ENCODE measurements at regions not wholly inside any gene's neighbourhood (a gene's known extent, or its start where the extent isn't known, plus 50 kb on each side); places are given as distances from the start of the nearest gene placed in this dataset.
A peak's percentile ranks its signal among the peaks of the same experiment; 100 is the strongest.

- Mint-ChIP-seq H3K4me3 (no peak overlapping the region), H3K27ac (no peak overlapping the region), H3K4me1 (no peaks in the 10 kb centered on the region), H3K27me3 (no peaks in the 10 kb centered on the region), H3K9me3 (ENCODE audit: insufficient read depth) (no peaks in the 10 kb centered on the region)
- 4% methylated on average over 4 of the region's 5 CpGs for WGBS (ENCODE audit: insufficient coverage)
- H3K4me2 ChIP-seq (replicated peaks; ENCODE audit: low read depth, low read length, poor library complexity, severe bottlenecking), result no peak overlapping the region
- H4K20me1 ChIP-seq (ENCODE audit: control insufficient read depth, insufficient read depth, low read length, poor library complexity, severe bottlenecking), result no peaks in the 10 kb centered on the region
- H3K4me3 ChIP-seq (ENCODE audit: control extremely low read depth in 1 of 5, extremely low read depth in 1 of 5, insufficient read depth in 1 of 5, low read depth in 2 of 5, low read length in 4 of 5), result no peak overlapping the region
- H3K9ac ChIP-seq (ENCODE audit: low read length), result no peak overlapping the region
- intact Hi-C loops (cut with micrococcal nuclease), result no loop called here
- H3K4me1 ChIP-seq (ENCODE audit: control insufficient read depth in 2 of 2, insufficient read depth in 2 of 2, low read length in 2 of 2), result no peaks in the 10 kb centered on the region
- ATAC-seq (ENCODE audit: low read depth) (no peak), DNase-seq (no peak)
- TF ChIP-seq, protein P1, sequence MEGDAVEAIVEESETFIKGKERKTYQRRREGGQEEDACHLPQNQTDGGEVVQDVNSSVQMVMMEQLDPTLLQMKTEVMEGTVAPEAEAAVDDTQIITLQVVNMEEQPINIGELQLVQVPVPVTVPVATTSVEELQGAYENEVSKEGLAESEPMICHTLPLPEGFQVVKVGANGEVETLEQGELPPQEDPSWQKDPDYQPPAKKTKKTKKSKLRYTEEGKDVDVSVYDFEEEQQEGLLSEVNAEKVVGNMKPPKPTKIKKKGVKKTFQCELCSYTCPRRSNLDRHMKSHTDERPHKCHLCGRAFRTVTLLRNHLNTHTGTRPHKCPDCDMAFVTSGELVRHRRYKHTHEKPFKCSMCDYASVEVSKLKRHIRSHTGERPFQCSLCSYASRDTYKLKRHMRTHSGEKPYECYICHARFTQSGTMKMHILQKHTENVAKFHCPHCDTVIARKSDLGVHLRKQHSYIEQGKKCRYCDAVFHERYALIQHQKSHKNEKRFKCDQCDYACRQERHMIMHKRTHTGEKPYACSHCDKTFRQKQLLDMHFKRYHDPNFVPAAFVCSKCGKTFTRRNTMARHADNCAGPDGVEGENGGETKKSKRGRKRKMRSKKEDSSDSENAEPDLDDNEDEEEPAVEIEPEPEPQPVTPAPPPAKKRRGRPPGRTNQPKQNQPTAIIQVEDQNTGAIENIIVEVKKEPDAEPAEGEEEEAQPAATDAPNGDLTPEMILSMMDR (IDR thresholded peaks at IDR 0.05), result no peak
- no peak for TF ChIP-seq EZH2 (IDR thresholded peaks at IDR 0.05; ENCODE audit: borderline replicate concordance, insufficient read depth, low read depth, low read length, poor library complexity, severe bottlenecking)
- no peaks in the 10 kb centered on the region for H3K9me3 ChIP-seq (ENCODE audit: control extremely low read depth in 1 of 3, control insufficient read depth in 2 of 3, insufficient read depth in 1 of 3, low read length in 2 of 3)
- H3K79me2 ChIP-seq (ENCODE audit: control insufficient read depth, insufficient read depth, low read length), result no peaks in the 10 kb centered on the region
- ChIA-PET CTCF (no interaction called here), POLR2A (no interaction called here)
- no peak overlapping the region for H3K27ac ChIP-seq (ENCODE audit: low read length in 2 of 2)
- no peaks in the 10 kb centered on the region for H3K27me3 ChIP-seq (replicated peaks in 1 of 4; ENCODE audit: control extremely low read depth in 1 of 4, control insufficient read depth in 3 of 4, insufficient read depth in 4 of 4, low read length in 3 of 4)
- no peaks in the 10 kb centered on the region for H3K36me3 ChIP-seq (replicated peaks in 1 of 2; ENCODE audit: control extremely low read depth in 1 of 2, control insufficient read depth in 1 of 2, extremely low read depth in 1 of 2, insufficient read depth in 2 of 2, low read length in 1 of 2)
- H2AFZ ChIP-seq (ENCODE audit: insufficient read depth, low read depth, low read length, poor library complexity, severe bottlenecking), result peak overlapping the region; percentile 27
Observed at GRCh38 chr15:34665498-34666116, 82.2 kb upstream of the GOLGA8B start.

GRCh38 chr15:34664418-34664817 is 81.0 kb upstream of the GOLGA8B start:
- H3K27me3 ChIP-seq (replicated peaks in 1 of 4; ENCODE audit: control extremely low read depth in 1 of 4, control insufficient read depth in 3 of 4, insufficient read depth in 4 of 4, low read length in 3 of 4), result no peaks in the 10 kb centered on the region
- H3K4me3 Mint-ChIP-seq, result no peak overlapping the region
- no peaks in the 10 kb centered on the region for H4K20me1 ChIP-seq (ENCODE audit: control insufficient read depth, insufficient read depth, low read length, poor library complexity, severe bottlenecking)
- no peaks in the 10 kb centered on the region for H3K4me1 Mint-ChIP-seq
- no CpG with 5 or more reads among the region's 1 CpG for WGBS (ENCODE audit: insufficient coverage)
- no peaks in the 10 kb centered on the region for H3K36me3 ChIP-seq (replicated peaks in 1 of 2; ENCODE audit: control extremely low read depth in 1 of 2, control insufficient read depth in 1 of 2, extremely low read depth in 1 of 2, insufficient read depth in 2 of 2, low read length in 1 of 2)
- ATAC-seq (ENCODE audit: low read depth), result no peak
- no peak overlapping the region for H3K9ac ChIP-seq (ENCODE audit: low read length)
- peaks cover 4% of the 10 kb centered on the region for H3K27me3 Mint-ChIP-seq
- no peak overlapping the region for H3K27ac ChIP-seq (ENCODE audit: low read length in 2 of 2)
- no peak overlapping the region for H3K27ac Mint-ChIP-seq
- POLR2A ChIA-PET, result no interaction called here
- CTCF ChIA-PET, result no interaction called here
- intact Hi-C loops (cut with micrococcal nuclease), result no loop called here
- DNase-seq, result no peak
- no peaks in the 10 kb centered on the region for H3K9me3 ChIP-seq (ENCODE audit: control extremely low read depth in 1 of 3, control insufficient read depth in 2 of 3, insufficient read depth in 1 of 3, low read length in 2 of 3)
- TF ChIP-seq EZH2 (IDR thresholded peaks at IDR 0.05; ENCODE audit: borderline replicate concordance, insufficient read depth, low read depth, low read length, poor library complexity, severe bottlenecking), result no peak
- TF ChIP-seq, protein P1 (IDR thresholded peaks at IDR 0.05), result no peak
- no peak overlapping the region for H3K4me3 ChIP-seq (ENCODE audit: control extremely low read depth in 1 of 5, extremely low read depth in 1 of 5, insufficient read depth in 1 of 5, low read depth in 2 of 5, low read length in 4 of 5)
- no peaks in the 10 kb centered on the region for H3K79me2 ChIP-seq (ENCODE audit: control insufficient read depth, insufficient read depth, low read length)
- H3K9me3 Mint-ChIP-seq (ENCODE audit: insufficient read depth), result no peaks in the 10 kb centered on the region
- H3K4me2 ChIP-seq (replicated peaks; ENCODE audit: low read depth, low read length, poor library complexity, severe bottlenecking), result no peak overlapping the region
- no peak overlapping the region for H2AFZ ChIP-seq (ENCODE audit: insufficient read depth, low read depth, low read length, poor library complexity, severe bottlenecking)
- H3K4me1 ChIP-seq (ENCODE audit: control insufficient read depth in 2 of 2, insufficient read depth in 2 of 2, low read length in 2 of 2), result no peaks in the 10 kb centered on the region

Data from B cell (primary cell).